ENCODE measurements at regions not wholly inside any gene's neighbourhood (a gene's known extent, or its start where the extent isn't known, plus 50 kb on each side); places are given as distances from the start of the nearest gene placed in this dataset.

- TF ChIP-seq E2F4 (CRISPR knock-in tag; IDR thresholded peaks at IDR 0.05; ENCODE audit: borderline replicate concordance, low read depth) (no peak), RORB (CRISPR knock-in tag; IDR thresholded peaks at IDR 0.05) (no peak), USF2 (CRISPR knock-in tag; IDR thresholded peaks at IDR 0.05) (no peak), SOX15 (CRISPR knock-in tag; IDR thresholded peaks at IDR 0.05) (no peak), IRF2 (CRISPR knock-in tag; IDR thresholded peaks at IDR 0.05; ENCODE audit: borderline replicate concordance, low read depth) (no peak)
Observed at GRCh38 chr16:52725043-52725442, 178.1 kb upstream of the TOX3 start (continued).

- ChIA-PET POLR2A (no interaction called here), CTCF (no interaction called here)
- DNase-seq (ENCODE audit: low spot score) (no peak), ATAC-seq (no peak)
- H3K4me1 Mint-ChIP-seq: no peaks in the 10 kb centered on the region
- no peaks in the 10 kb centered on the region for H3K27me3 Mint-ChIP-seq (ENCODE audit: low read depth)
- no peak overlapping the region for H3K4me3 Mint-ChIP-seq
- no peak overlapping the region for H3K27ac Mint-ChIP-seq
- TF ChIP-seq ATF1 (CRISPR knock-in tag; IDR thresholded peaks at IDR 0.05): no peak
- H3K36me3 Mint-ChIP-seq: no peaks in the 10 kb centered on the region
- H3K9me3 Mint-ChIP-seq: no peaks in the 10 kb centered on the region; the same call in 1 of the 2 replicates
Observed at GRCh38 chr16:52721331-52721730, 174.4 kb upstream of the TOX3 start.

GRCh38 chr16:52718046-52718445 is 171.1 kb upstream of the TOX3 start:
- no peak overlapping the region for H3K27ac Mint-ChIP-seq
- H3K36me3 Mint-ChIP-seq: no peaks in the 10 kb centered on the region
- no peak for ATAC-seq
- TF ChIP-seq GRHL2 (CRISPR knock-in tag; IDR thresholded peaks at IDR 0.05; ENCODE audit: insufficient replicate concordance, severe bottlenecking): no peak
- TF ChIP-seq CBFB (CRISPR knock-in tag; IDR thresholded peaks at IDR 0.05; ENCODE audit: low read depth): no peak
- no peak for TF ChIP-seq ZNF281 (CRISPR knock-in tag; IDR thresholded peaks at IDR 0.05)
- TF ChIP-seq E2F5 (CRISPR knock-in tag; IDR thresholded peaks at IDR 0.05): no peak
- TF ChIP-seq MAX (CRISPR knock-in tag; IDR thresholded peaks at IDR 0.05): no peak
- no peak for TF ChIP-seq E2F1 (CRISPR knock-in tag; IDR thresholded peaks at IDR 0.05)
- no peak for TF ChIP-seq PRDM15 (CRISPR knock-in tag; IDR thresholded peaks at IDR 0.05)
- TF ChIP-seq RELA (CRISPR knock-in tag; IDR thresholded peaks at IDR 0.05; ENCODE audit: borderline replicate concordance): no peak
- no peak for TF ChIP-seq ZNF671 (CRISPR knock-in tag; IDR thresholded peaks at IDR 0.05)
- no peak for TF ChIP-seq ZNF263 (CRISPR knock-in tag; IDR thresholded peaks at IDR 0.05; ENCODE audit: low read depth)
- no peak for TF ChIP-seq USF1 (CRISPR knock-in tag; IDR thresholded peaks at IDR 0.05)
- no peak overlapping the region for H3K4me3 Mint-ChIP-seq
- no peaks in the 10 kb centered on the region; the same call in 1 of the 2 replicates for H3K9me3 Mint-ChIP-seq
- no peaks in the 10 kb centered on the region for H3K4me1 Mint-ChIP-seq
- no peak for DNase-seq (ENCODE audit: low spot score)
- POLR2A ChIA-PET: no interaction called here
- CTCF ChIA-PET: interaction anchor here (0.8 to 1.2 kb wide), 2 partner anchors 144 to 648 kb away, joined by 3 read pairs; no protein-coding TSS in a partner anchor
- H3K27me3 Mint-ChIP-seq (ENCODE audit: low read depth): no peaks in the 10 kb centered on the region

Measured in WTC11 (cell line).